HG03175 (cell line): ENCODE measurements at regions not wholly inside any gene's neighbourhood (a gene's known extent, or its start where the extent isn't known, plus 50 kb on each side); places are given as distances from the start of the nearest gene placed in this dataset.
"Not testable (repeated sequence)": the region's sequence is repeated elsewhere in the genome, so short reads cannot be mapped to it uniquely, and the experiment has no call there.

Source experiments
- ATAC-seq: cut with Tn5 transposase; IDR thresholded peaks from one replicate; pipeline ENCODE4 v1.9.1; 2021; ENCODE audit warnings: mild to moderate bottlenecking, moderate library complexity; ENCODE audit not compliant: unreplicated experiment

GRCh38 chr3:153437666-153438065 lies 275.6 kb downstream of the RAP2B start:
- no peak for ATAC-seq

DNA sequence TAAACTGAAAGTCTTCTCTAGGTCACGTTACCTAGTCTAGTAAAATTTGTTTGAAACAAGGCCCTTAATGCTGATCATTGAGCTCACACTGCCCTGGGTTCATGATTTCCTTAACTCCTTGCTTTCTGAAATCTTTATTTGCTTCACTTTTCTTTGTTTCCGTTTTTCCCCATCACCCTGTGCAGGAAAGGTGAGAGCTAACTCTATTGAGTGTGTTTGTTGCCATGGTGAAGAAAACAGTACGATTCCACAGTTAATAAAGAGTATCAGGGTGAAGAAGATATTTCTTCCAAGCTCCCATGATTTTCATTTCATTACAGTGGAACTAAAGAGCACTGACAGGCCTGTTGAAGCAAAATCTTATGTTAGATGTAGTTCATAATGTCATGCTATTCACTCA lies 276.2 kb downstream of the RAP2B start:
- no peak for ATAC-seq

GRCh38 chr3:153439780-153440179 lies 277.8 kb downstream of the RAP2B start:
- ATAC-seq: no peak

GRCh38 chr3:153440311-153440710 lies 278.3 kb downstream of the RAP2B start:
- ATAC-seq: no peak

GRCh38 chr3:153442386-153442785 lies 280.4 kb downstream of the RAP2B start:
- no peak for ATAC-seq

GRCh38 chr3:153442799-153443487 lies 280.9 kb downstream of the RAP2B start:
- ATAC-seq: no peak

- no peak for ATAC-seq
Measured at GRCh38 chr3:153443961-153444360, 281.9 kb downstream of the RAP2B start.

GRCh38 chr3:153445817-153446216 lies 283.8 kb downstream of the RAP2B start:
- no peak for ATAC-seq

- ATAC-seq: no peak
Measured at GRCh38 chr3:153448151-153448829, 286.3 kb downstream of the RAP2B start.

DNA sequence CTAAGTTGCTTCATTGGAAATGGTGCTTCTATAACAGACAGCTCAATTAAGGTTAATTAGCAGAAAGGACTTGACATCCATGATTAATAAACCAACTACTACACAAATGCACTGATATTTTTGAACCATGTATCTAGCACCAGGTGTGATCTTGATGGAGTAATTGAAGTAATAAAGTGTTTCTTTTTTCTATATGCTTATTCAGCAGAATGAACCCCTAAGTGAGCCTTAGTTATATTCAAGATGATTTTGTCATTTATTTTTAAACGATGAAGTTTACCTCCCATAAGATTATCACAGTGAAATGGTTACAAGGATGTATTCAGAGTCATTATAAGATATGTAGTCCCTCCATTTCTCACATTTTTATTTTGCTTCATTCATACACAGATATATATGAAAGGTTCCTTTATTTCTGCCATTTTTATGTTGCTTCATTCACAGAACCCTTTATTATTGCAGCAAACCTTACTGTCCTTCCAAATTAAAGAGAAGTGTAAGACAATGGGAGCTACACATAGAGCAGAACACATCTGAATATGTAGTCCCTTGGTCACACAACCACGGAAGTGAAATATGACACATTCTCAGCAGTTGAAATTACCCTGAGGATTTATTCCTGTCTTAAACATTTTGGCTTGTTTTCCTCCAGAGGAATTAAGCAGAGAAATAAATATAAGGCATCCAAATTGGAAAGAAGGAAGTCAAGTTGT lies 295.0 kb downstream of the RAP2B start:
- no peak for ATAC-seq

GRCh38 chr3:153458881-153459280 lies 296.9 kb downstream of the RAP2B start:
- ATAC-seq: no peak

- no peak for ATAC-seq
Measured at GRCh38 chr3:153462545-153462944, 300.5 kb downstream of the RAP2B start.

- ATAC-seq: peak; percentile 94
Measured at GRCh38 chr3:153463895-153464294, 301.9 kb downstream of the RAP2B start.

GRCh38 chr3:153469162-153469561 lies 307.1 kb downstream of the RAP2B start:
- no peak for ATAC-seq

- ATAC-seq: no peak
Measured at GRCh38 chr3:153484842-153485241, 322.8 kb downstream of the RAP2B start.

- ATAC-seq: no peak
Measured at GRCh38 chr3:153495422-153495821, 333.4 kb downstream of the RAP2B start.

GRCh38 chr3:153502682-153503081 lies 340.7 kb downstream of the RAP2B start:
- no peak for ATAC-seq

- ATAC-seq: no peak
Measured at GRCh38 chr3:153503873-153504272, 341.8 kb downstream of the RAP2B start.

DNA sequence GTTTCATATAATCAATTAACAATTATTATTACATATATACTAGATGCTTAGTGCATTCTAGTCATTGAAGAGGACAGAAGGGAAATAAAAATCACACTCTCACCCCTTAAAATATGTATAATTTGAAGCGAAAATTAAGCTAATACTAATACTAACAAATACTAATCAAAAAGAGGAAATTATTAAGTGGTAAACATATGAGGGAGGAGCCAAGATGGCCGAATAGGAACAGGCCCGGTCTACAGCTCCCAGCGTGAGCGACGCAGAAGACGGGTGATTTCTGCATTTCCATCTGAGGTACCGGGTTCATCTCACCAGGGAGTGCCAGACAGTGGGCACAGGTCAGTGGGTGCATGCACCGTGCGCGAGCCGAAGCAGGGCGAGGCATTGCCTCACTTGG lies 344.2 kb downstream of the RAP2B start:
- ATAC-seq: not testable (repeated sequence)

DNA sequence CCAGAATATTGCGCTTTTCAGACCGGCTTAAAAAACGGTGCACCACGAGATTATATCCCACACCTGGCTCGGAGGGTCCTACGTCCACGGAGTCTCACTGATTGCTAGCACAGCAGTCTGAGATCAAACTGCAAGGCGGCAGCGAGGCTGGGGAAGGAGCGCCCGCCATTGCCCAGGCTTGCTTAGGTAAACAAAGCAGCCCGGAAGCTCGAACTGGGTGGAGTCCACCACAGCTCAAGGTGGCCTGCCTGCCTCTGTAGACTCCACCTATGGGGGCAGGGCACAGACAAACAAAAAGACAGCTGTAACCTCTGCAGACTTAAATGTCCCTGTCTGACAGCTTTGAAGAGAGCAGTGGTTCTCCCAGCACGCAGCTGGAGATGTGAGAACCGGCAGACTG lies 344.7 kb downstream of the RAP2B start:
- not testable (repeated sequence) for ATAC-seq

DNA sequence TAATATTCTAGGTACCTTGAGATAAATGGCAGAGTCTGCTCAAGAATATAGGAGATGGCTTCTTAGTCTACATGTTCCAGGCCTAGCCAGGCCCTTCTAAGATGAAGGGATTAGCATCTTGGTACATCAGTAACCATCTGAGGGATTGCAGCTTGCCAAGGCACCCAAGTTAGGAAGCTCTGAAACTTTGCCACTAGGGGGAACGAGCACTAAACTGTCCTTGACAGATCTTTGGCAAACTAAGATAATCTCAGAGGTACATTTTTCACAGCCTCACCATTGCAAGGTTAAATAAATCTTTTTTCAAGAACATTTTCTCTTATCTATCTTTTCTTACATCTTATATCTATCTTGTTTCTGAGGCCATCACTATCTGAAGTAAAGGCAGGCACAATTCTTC lies 351.2 kb downstream of the RAP2B start:
- no peak for ATAC-seq

DNA sequence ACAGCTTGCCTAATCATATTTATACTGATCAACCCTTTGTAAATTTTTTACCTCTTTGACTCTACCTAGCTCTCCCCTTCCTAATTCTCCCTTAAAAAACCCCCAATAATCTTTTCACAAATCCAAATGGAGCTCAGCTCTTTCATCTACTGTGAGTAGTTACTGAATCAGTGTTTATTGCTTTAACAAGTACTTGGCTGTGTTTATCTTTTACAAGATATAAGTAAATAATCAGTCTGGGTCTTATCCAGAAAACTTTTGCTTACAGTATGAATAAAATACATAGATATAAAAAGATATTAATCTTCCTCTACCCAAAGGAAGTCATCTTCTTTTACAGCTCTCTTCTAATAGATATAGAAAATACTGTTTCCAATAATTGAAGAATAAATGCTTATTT lies 366.4 kb downstream of the RAP2B start:
- no peak for ATAC-seq
